ENCODE measurements at regions not wholly inside any gene's neighbourhood (a gene's known extent, or its start where the extent isn't known, plus 50 kb on each side); places are given as distances from the start of the nearest gene placed in this dataset.

- H3K23me2 ChIP-seq (ENCODE audit: insufficient read length, low read depth, low read length, poor library complexity, severe bottlenecking) = no peaks in the 10 kb centered on the region
- H2BK12ac ChIP-seq (ENCODE audit: insufficient read length, low read depth, low read length) = peak overlapping the region; percentile 84
- H2BK120ac ChIP-seq (ENCODE audit: low read depth, low read length, poor library complexity, severe bottlenecking) = no peak overlapping the region
- no peak overlapping the region for H3K27ac ChIP-seq (ENCODE audit: insufficient read length, low read depth, low read length)
- H4K5ac ChIP-seq (ENCODE audit: insufficient read length, low read depth, low read length) = no peak overlapping the region
- peaks cover 37% of the 10 kb centered on the region in 2 experiments for H3K4me1 Mint-ChIP-seq
- peak overlapping the region; percentile 87 to 92 (median 91); a peak in 6 of 7 replicates for H3K27ac Mint-ChIP-seq
- no peaks in the 10 kb centered on the region for H4K20me1 ChIP-seq (ENCODE audit: control insufficient read depth, insufficient read depth, insufficient read length)
- H2BK15ac ChIP-seq (ENCODE audit: low read depth, low read length) = no peak overlapping the region
- peaks cover 0 to 3% of the 10 kb centered on the region in 2 experiments; a peak in 1 of 5 replicates for H3K9me3 Mint-ChIP-seq
- no peak overlapping the region for H2BK5ac ChIP-seq (ENCODE audit: insufficient read length, low read length)
- no peak overlapping the region for H2AFZ ChIP-seq (ENCODE audit: low read length)
- no peak overlapping the region for H3K23ac ChIP-seq (ENCODE audit: insufficient read length, low read depth, low read length)
- H3K14ac ChIP-seq (ENCODE audit: insufficient read depth, low read length) = no peak overlapping the region; the same call in 1 of the 2 replicates
- H3K4ac ChIP-seq (ENCODE audit: low read depth, low read length) = no peak overlapping the region; the same call in 1 of the 2 replicates
- H3K9ac ChIP-seq (ENCODE audit: extremely low read depth, insufficient read length, low read length) = no peak overlapping the region
- no peak overlapping the region for H2AK5ac ChIP-seq (ENCODE audit: insufficient read length, low read length)
- H3K4me2 ChIP-seq (ENCODE audit: insufficient read depth, insufficient read length, low read length) = no peak overlapping the region
- no CpG with 5 or more reads among the region's 4 CpGs for WGBS (ENCODE audit: extremely low coverage, insufficient read length, low lambda C conversion rate)
- no peak overlapping the region for H4K91ac ChIP-seq (ENCODE audit: insufficient read length, low read depth, low read length)
- H3K56ac ChIP-seq (ENCODE audit: insufficient read length, low read depth, low read length) = no peak overlapping the region
- no peak for DNase-seq
- H3K4me1 ChIP-seq (ENCODE audit: insufficient read depth, low read length) = peaks cover 2% of the 10 kb centered on the region; the same call in 1 of the 2 replicates
- TF ChIP-seq, protein P1, sequence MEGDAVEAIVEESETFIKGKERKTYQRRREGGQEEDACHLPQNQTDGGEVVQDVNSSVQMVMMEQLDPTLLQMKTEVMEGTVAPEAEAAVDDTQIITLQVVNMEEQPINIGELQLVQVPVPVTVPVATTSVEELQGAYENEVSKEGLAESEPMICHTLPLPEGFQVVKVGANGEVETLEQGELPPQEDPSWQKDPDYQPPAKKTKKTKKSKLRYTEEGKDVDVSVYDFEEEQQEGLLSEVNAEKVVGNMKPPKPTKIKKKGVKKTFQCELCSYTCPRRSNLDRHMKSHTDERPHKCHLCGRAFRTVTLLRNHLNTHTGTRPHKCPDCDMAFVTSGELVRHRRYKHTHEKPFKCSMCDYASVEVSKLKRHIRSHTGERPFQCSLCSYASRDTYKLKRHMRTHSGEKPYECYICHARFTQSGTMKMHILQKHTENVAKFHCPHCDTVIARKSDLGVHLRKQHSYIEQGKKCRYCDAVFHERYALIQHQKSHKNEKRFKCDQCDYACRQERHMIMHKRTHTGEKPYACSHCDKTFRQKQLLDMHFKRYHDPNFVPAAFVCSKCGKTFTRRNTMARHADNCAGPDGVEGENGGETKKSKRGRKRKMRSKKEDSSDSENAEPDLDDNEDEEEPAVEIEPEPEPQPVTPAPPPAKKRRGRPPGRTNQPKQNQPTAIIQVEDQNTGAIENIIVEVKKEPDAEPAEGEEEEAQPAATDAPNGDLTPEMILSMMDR (conservative IDR thresholded peaks at IDR 0.05) = no peak
- H3K27me3 ChIP-seq (ENCODE audit: insufficient read depth, low read length) = no peaks in the 10 kb centered on the region
- no peak overlapping the region for H4K8ac ChIP-seq (replicated peaks; ENCODE audit: insufficient read length, low read depth, low read length)
- H3K9me3 ChIP-seq (ENCODE audit: control insufficient read depth, low read depth, low read length) = no peaks in the 10 kb centered on the region
- no peak overlapping the region for H3K4me3 Mint-ChIP-seq
- H3K79me1 ChIP-seq (ENCODE audit: insufficient read depth, low read depth, low read length, poor library complexity, severe bottlenecking) = no peaks in the 10 kb centered on the region
- peaks cover 0 to 2% (median 2%) of the 10 kb centered on the region in 3 experiments; a peak in 2 of 7 replicates for H3K36me3 Mint-ChIP-seq (ENCODE audit: insufficient read depth in 1 of 3, low read depth in 3 of 3)
- H2BK20ac ChIP-seq (ENCODE audit: low read depth, low read length, poor library complexity, severe bottlenecking) = no peak overlapping the region
- H3K79me2 ChIP-seq (ENCODE audit: insufficient read depth, low read length) = no peaks in the 10 kb centered on the region
- no peak overlapping the region for H3T11ph ChIP-seq (ENCODE audit: low read length)
- H3K18ac ChIP-seq (ENCODE audit: insufficient read length, low read depth, low read length) = peak overlapping the region; percentile 1
- H3K27me3 Mint-ChIP-seq (ENCODE audit: low read depth) = no peaks in the 10 kb centered on the region
These were observed 207.9 kb downstream of the TM9SF2 start for GRCh38 chr13:99709134-99709533.

All from H9 (cell line).